Liver (tissue), 2 donors: ENCODE measurements at regions not wholly inside any gene's neighbourhood (a gene's known extent, or its start where the extent isn't known, plus 50 kb on each side); places are given as distances from the start of the nearest gene placed in this dataset.

ENCODE experiments used
- MAX ChIP-seq: IDR thresholded peaks from 2 replicates; pipeline ENCODE4 v1.6.1; 2016; ENCODE audit warnings: antibody characterized with exemption
- TAF1 ChIP-seq: conservative IDR thresholded peaks from 2 replicates; pipeline ENCODE4 v1.6.1; 2016; ENCODE audit warnings: antibody characterized with exemption, mild to moderate bottlenecking
- donor health status: healthy.

- TF ChIP-seq MAX = no peak
- no peak for TF ChIP-seq TAF1
Observed at GRCh38 chr3:72217570-72217969, 432.6 kb upstream of the PROK2 start.
